ENCODE measurements at regions not wholly inside any gene's neighbourhood (a gene's known extent, or its start where the extent isn't known, plus 50 kb on each side); places are given as distances from the start of the nearest gene placed in this dataset.

DNA sequence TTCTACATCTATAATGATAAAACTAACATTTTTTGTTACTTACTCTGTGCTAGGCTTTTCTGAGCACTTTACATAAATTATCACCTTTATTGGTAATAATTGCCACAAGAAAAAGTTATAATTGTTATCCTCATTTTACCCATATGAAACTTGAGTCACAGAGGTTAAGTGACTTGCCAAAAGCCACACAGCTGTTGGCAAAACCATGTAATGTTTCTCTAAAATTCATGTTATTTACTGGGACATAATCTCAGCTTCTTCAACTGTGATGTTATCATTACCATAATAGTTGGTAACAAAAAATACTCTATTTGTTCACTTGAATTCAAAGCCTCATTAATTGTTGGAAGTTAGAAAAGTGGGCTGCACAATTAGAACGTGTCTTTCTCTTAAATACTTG lies 437.3 kb downstream of the BRINP1 start:
- H3K36me3 ChIP-seq (ENCODE audit: control insufficient read depth, insufficient read depth, low read length): no peaks in the 10 kb centered on the region
- no peak overlapping the region for H2AFZ ChIP-seq (ENCODE audit: low read length)
- H3K79me2 ChIP-seq (ENCODE audit: control insufficient read depth, insufficient read depth, low read length): no peaks in the 10 kb centered on the region
- no peaks in the 10 kb centered on the region for H3K4me1 ChIP-seq (ENCODE audit: control insufficient read depth, extremely low read depth, insufficient read depth, low read length)
- no peaks in the 10 kb centered on the region for H4K20me1 ChIP-seq (ENCODE audit: control insufficient read depth, extremely low read depth, insufficient read depth, low read length)
- no peak for TF ChIP-seq EZH2 (IDR thresholded peaks at IDR 0.05; ENCODE audit: low read length, missing control alignments)
- TF ChIP-seq, protein P1, sequence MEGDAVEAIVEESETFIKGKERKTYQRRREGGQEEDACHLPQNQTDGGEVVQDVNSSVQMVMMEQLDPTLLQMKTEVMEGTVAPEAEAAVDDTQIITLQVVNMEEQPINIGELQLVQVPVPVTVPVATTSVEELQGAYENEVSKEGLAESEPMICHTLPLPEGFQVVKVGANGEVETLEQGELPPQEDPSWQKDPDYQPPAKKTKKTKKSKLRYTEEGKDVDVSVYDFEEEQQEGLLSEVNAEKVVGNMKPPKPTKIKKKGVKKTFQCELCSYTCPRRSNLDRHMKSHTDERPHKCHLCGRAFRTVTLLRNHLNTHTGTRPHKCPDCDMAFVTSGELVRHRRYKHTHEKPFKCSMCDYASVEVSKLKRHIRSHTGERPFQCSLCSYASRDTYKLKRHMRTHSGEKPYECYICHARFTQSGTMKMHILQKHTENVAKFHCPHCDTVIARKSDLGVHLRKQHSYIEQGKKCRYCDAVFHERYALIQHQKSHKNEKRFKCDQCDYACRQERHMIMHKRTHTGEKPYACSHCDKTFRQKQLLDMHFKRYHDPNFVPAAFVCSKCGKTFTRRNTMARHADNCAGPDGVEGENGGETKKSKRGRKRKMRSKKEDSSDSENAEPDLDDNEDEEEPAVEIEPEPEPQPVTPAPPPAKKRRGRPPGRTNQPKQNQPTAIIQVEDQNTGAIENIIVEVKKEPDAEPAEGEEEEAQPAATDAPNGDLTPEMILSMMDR (conservative IDR thresholded peaks at IDR 0.05 in 1 of 2, IDR thresholded peaks at IDR 0.05 in 1 of 2; ENCODE audit: low read depth in 1 of 2, low read length in 2 of 2): no peak
- H3K9ac ChIP-seq (ENCODE audit: insufficient read depth, low read length): no peak overlapping the region
- H3K27me3 ChIP-seq (ENCODE audit: control insufficient read depth, insufficient read depth, low read length): no peaks in the 10 kb centered on the region
- H3K4me2 ChIP-seq (ENCODE audit: extremely low read depth, insufficient read depth, low read length): no peak overlapping the region
- H3K27ac ChIP-seq (ENCODE audit: insufficient read depth, low read length): no peak overlapping the region
- H3K4me3 ChIP-seq (replicated peaks in 1 of 4; ENCODE audit: control extremely low read depth in 1 of 4, insufficient read depth in 1 of 4, low read depth in 3 of 4, low read length in 4 of 4): no peak overlapping the region
- no peak for DNase-seq (ENCODE audit: low read depth in 2 of 2)
- H3K9me3 ChIP-seq (ENCODE audit: control insufficient read depth, insufficient read depth, low read depth, low read length): no peaks in the 10 kb centered on the region

DNA sequence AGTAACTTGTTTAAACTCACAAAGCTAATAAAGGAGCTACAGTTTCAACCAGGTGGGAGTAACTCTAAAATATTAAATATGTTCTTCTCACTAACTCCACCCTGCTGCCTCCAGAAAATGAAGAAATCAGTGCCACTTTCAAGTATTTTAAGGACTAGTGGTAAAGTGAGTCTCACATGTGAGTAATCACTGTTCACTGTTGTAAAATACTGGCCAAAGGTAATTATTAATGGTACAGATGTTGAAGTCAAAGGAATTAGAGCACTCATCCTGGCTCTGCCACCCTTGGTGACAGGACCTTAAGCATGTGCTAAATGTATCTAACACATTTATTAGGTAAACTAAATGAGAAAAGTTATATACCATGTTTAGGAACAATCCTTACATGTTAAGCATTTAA lies 430.7 kb downstream of the BRINP1 start:
- no peaks in the 10 kb centered on the region for H4K20me1 ChIP-seq (ENCODE audit: control insufficient read depth, extremely low read depth, insufficient read depth, low read length)
- no peak overlapping the region for H3K27ac ChIP-seq (ENCODE audit: insufficient read depth, low read length)
- TF ChIP-seq, protein P1 (conservative IDR thresholded peaks at IDR 0.05 in 1 of 2, IDR thresholded peaks at IDR 0.05 in 1 of 2; ENCODE audit: low read depth in 1 of 2, low read length in 2 of 2): no peak
- TF ChIP-seq EZH2 (IDR thresholded peaks at IDR 0.05; ENCODE audit: low read length, missing control alignments): no peak
- no peak overlapping the region for H2AFZ ChIP-seq (ENCODE audit: low read length)
- DNase-seq (ENCODE audit: low read depth in 2 of 2): no peak
- H3K79me2 ChIP-seq (ENCODE audit: control insufficient read depth, insufficient read depth, low read length): no peaks in the 10 kb centered on the region
- no peaks in the 10 kb centered on the region for H3K9me3 ChIP-seq (ENCODE audit: control insufficient read depth, insufficient read depth, low read depth, low read length)
- no peaks in the 10 kb centered on the region for H3K36me3 ChIP-seq (ENCODE audit: control insufficient read depth, insufficient read depth, low read length)
- no peaks in the 10 kb centered on the region for H3K4me1 ChIP-seq (ENCODE audit: control insufficient read depth, extremely low read depth, insufficient read depth, low read length)
- H3K27me3 ChIP-seq (ENCODE audit: control insufficient read depth, insufficient read depth, low read length): no peaks in the 10 kb centered on the region
- no peak overlapping the region for H3K4me2 ChIP-seq (ENCODE audit: extremely low read depth, insufficient read depth, low read length)
- H3K9ac ChIP-seq (ENCODE audit: insufficient read depth, low read length): no peak overlapping the region
- H3K4me3 ChIP-seq (replicated peaks in 1 of 4; ENCODE audit: control extremely low read depth in 1 of 4, insufficient read depth in 1 of 4, low read depth in 3 of 4, low read length in 4 of 4): no peak overlapping the region

DNA sequence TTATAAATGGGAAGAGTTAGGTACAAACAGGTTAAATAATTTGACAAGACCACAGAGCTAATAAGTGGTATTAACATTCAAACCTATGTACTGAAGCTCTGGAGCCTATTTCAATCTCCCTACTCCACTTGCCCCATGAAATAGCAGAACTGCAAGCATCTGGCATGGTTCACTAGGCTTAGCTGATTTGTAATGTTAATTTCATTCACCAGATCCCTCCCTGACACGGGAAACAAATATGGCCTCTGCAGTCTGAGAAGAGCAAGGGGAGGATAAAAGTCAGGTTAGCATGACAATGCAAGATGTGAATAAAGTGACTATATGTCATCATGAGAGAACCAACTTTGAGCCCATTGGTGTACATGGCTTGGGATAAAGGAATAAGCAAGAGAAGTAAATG lies 428.8 kb downstream of the BRINP1 start:
- Histone ChIP-seq H3K4me1 (ENCODE audit: control insufficient read depth, extremely low read depth, insufficient read depth, low read length) (no peaks in the 10 kb centered on the region), H3K27ac (ENCODE audit: insufficient read depth, low read length) (no peak overlapping the region), H3K79me2 (ENCODE audit: control insufficient read depth, insufficient read depth, low read length) (no peaks in the 10 kb centered on the region), H3K9ac (ENCODE audit: insufficient read depth, low read length) (no peak overlapping the region), H4K20me1 (ENCODE audit: control insufficient read depth, extremely low read depth, insufficient read depth, low read length) (no peaks in the 10 kb centered on the region), H3K4me3 (replicated peaks in 1 of 4; ENCODE audit: control extremely low read depth in 1 of 4, insufficient read depth in 1 of 4, low read depth in 3 of 4, low read length in 4 of 4) (no peak overlapping the region), H3K9me3 (ENCODE audit: control insufficient read depth, insufficient read depth, low read depth, low read length) (no peaks in the 10 kb centered on the region), H3K36me3 (ENCODE audit: control insufficient read depth, insufficient read depth, low read length) (no peaks in the 10 kb centered on the region), H3K4me2 (ENCODE audit: extremely low read depth, insufficient read depth, low read length) (no peak overlapping the region), H2AFZ (ENCODE audit: low read length) (no peak overlapping the region), H3K27me3 (ENCODE audit: control insufficient read depth, insufficient read depth, low read length) (no peaks in the 10 kb centered on the region)
- TF ChIP-seq, protein P1 (conservative IDR thresholded peaks at IDR 0.05 in 1 of 2, IDR thresholded peaks at IDR 0.05 in 1 of 2; ENCODE audit: low read depth in 1 of 2, low read length in 2 of 2): no peak
- no peak for TF ChIP-seq EZH2 (IDR thresholded peaks at IDR 0.05; ENCODE audit: low read length, missing control alignments)
- no peak for DNase-seq (ENCODE audit: low read depth in 2 of 2)
